ENCODE measurements at regions not wholly inside any gene's neighbourhood (a gene's known extent, or its start where the extent isn't known, plus 50 kb on each side); places are given as distances from the start of the nearest gene placed in this dataset.

DNA sequence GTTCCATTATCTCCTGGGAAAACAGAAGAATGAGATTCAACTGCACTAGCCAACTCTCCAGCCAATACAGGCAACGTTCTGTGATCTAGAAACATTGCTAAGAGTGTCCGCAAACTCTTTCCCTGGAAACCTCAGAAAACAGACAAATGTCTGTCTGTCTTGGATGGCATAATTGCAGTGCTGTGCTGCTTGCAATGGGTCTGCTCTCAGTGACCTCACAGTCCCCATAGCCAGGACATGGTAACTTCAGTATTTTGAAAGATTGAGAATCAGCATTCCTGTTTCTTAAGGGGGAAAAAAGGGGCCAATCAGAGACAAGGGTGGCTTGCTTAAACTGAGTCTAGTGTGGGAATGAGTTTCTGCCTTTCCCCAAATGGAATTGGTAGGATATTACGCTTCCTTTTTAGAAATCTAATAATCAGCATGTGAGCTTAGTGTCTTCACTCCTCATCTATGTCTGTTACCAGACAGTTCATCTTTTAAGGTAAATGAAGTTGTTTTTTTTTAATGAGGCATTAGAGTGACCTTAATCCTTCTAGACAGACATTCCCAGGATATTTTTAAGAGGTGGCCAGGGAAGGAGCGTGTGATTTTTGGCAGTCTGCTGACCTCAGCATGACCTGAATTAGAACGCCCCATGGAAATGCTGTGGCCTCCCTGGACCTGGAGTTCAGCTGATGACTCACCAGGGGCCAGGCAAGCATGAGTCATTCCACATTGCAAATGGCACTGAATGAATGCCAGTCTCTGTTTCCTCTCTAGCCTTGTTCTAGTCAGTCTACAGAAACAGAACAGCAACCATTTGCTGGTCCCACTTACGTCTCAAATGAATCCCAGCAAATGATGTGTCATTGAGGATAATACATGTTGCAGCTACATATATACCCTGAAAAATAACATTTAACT, 210.2 kb upstream of the ACTBL2 start:
- POLR2A ChIA-PET, result no interaction called here
- DNase-seq, result no peak

DNA sequence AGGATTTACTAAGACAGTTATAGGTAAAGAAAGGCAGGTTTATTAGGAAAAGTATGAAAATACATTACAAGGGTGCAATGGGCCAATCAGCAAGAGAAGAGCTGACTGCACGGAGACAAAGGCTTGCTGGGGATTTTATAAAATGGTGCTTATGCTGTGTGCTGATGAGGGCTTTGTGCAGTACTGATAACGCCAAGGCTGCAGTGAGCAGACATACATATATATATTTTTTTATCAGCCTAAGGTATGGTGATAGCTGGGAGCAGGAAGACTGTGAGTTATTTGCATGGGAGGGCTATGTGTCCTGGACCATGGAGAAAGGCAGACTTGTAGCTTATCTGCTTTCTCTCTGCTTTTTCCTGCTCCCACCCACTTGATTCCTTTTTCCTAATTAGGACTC, 208.1 kb upstream of the ACTBL2 start:
- no peak overlapping the region for H3K4me3 Mint-ChIP-seq
- ChIA-PET POLR2A (no interaction called here), CTCF (no interaction called here)
- Histone ChIP-seq H3K27ac (ENCODE audit: low read depth, low read length) (no peak overlapping the region), H3K4me1 (ENCODE audit: insufficient read depth, low read length) (no peaks in the 10 kb centered on the region), H3K4me3 (ENCODE audit: low read length) (no peak overlapping the region), H3K27me3 (ENCODE audit: insufficient read depth, low read length, poor library complexity, severe bottlenecking) (no peaks in the 10 kb centered on the region), H3K36me3 (ENCODE audit: insufficient read depth, low read length) (no peaks in the 10 kb centered on the region), H3K9me3 (ENCODE audit: low read length) (no peaks in the 10 kb centered on the region)
- H3K36me3 Mint-ChIP-seq, result no peaks in the 10 kb centered on the region
- DNase-seq, result no peak
- no peaks in the 10 kb centered on the region for H3K27me3 Mint-ChIP-seq
- no peak overlapping the region for H3K27ac Mint-ChIP-seq
- no peaks in the 10 kb centered on the region for H3K9me3 Mint-ChIP-seq
- no peaks in the 10 kb centered on the region for H3K4me1 Mint-ChIP-seq

More for the DNA sequence above, 210.2 kb upstream of the ACTBL2 start:
- Mint-ChIP-seq H3K9me3 (no peaks in the 10 kb centered on the region), H3K4me1 (no peaks in the 10 kb centered on the region), H3K27ac (no peak overlapping the region), H3K36me3 (no peaks in the 10 kb centered on the region), H3K4me3 (no peak overlapping the region), H3K27me3 (no peaks in the 10 kb centered on the region)
- CTCF ChIA-PET, result no interaction called here
- Histone ChIP-seq H3K4me1 (ENCODE audit: insufficient read depth, low read length) (no peaks in the 10 kb centered on the region), H3K27ac (ENCODE audit: low read depth, low read length) (no peak overlapping the region), H3K36me3 (ENCODE audit: insufficient read depth, low read length) (no peaks in the 10 kb centered on the region), H3K4me3 (ENCODE audit: low read length) (no peak overlapping the region), H3K9me3 (ENCODE audit: low read length) (no peaks in the 10 kb centered on the region), H3K27me3 (ENCODE audit: insufficient read depth, low read length, poor library complexity, severe bottlenecking) (no peaks in the 10 kb centered on the region)

DNA sequence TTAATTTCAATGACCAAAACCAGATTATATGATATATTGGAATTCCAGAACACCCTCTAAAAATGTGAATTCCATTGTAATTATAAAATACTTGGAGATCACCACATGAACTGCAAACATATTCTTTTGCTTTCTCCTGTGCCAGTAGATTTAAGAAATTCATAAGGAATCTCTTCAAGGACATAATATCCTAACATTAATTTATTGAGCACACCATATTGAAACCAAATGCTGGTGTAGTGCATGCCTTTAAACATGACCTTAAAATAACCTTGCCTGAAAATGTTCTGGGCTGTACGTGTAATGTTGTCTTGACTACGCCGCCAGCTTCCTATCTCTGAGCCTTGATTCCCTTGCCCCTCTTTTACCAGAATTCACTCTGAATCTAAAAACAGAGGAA, 205.0 kb upstream of the ACTBL2 start:
- no peak overlapping the region for H3K4me3 Mint-ChIP-seq
- peaks cover 0 to 2% of the 10 kb centered on the region in 2 donors for H3K27me3 Mint-ChIP-seq
- Histone ChIP-seq H3K4me3 (ENCODE audit: low read length) (no peak overlapping the region), H3K9me3 (ENCODE audit: low read length) (no peaks in the 10 kb centered on the region), H3K4me1 (ENCODE audit: insufficient read depth, low read length) (no peaks in the 10 kb centered on the region), H3K27me3 (ENCODE audit: insufficient read depth, low read length, poor library complexity, severe bottlenecking) (no peaks in the 10 kb centered on the region), H3K36me3 (ENCODE audit: insufficient read depth, low read length) (no peaks in the 10 kb centered on the region), H3K27ac (ENCODE audit: low read depth, low read length) (no peak overlapping the region)
- peaks cover 0 to 2% (median 0%) of the 10 kb centered on the region in 5 donors for H3K9me3 Mint-ChIP-seq
- ChIA-PET POLR2A (no interaction called here), CTCF (no interaction called here)
- DNase-seq, result no peak
- no peaks in the 10 kb centered on the region for H3K4me1 Mint-ChIP-seq
- H3K27ac Mint-ChIP-seq, result no peak overlapping the region
- H3K36me3 Mint-ChIP-seq, result no peaks in the 10 kb centered on the region

DNA sequence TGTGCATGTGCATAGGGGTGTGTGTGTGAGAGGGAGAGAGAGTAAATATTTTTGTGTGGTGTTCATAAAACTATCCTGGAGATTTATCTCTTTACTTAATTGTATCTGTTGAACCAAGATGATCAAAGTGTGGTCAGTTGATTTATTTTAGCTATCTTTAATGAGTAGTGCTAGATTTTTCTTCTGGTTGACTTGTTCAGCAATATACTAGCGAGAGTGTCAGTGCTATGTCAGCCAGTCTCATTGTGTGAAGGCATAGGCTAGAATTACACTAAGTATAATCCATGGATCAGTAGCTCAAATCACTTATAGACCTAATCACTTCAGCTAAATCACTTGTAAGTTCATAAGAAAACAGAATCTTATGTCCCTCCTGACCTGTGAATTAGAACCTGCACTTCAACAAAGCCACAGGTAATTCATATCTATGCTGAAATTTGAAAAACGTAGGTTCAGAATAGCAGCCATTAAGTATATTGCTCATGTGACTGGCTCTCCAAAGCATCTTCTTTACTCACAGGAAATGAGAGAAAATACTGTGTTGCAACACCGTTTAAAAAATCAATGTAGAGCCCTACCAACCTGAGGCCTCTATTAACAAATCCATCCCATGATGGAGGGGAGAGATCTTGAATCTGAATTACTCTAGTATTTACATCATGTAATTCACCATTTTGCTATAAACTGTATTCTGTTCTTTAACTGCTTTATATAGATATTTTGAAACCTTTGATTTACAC, 203.1 kb upstream of the ACTBL2 start:
- no peak for DNase-seq
- no peaks in the 10 kb centered on the region for H3K9me3 ChIP-seq (ENCODE audit: low read length)
- H3K4me1 Mint-ChIP-seq, result no peaks in the 10 kb centered on the region
- H3K36me3 Mint-ChIP-seq, result no peaks in the 10 kb centered on the region
- no peak overlapping the region for H3K4me3 Mint-ChIP-seq
- ChIA-PET POLR2A (no interaction called here), CTCF (no interaction called here)
- H3K9me3 Mint-ChIP-seq, result peaks cover 0 to 2% (median 0%) of the 10 kb centered on the region in 5 donors
- H3K36me3 ChIP-seq (ENCODE audit: insufficient read depth, low read length), result no peaks in the 10 kb centered on the region
- H3K4me1 ChIP-seq (ENCODE audit: insufficient read depth, low read length), result no peaks in the 10 kb centered on the region
- no peaks in the 10 kb centered on the region for H3K27me3 ChIP-seq (ENCODE audit: insufficient read depth, low read length, poor library complexity, severe bottlenecking)
- H3K4me3 ChIP-seq (ENCODE audit: low read length), result no peak overlapping the region
- no peak overlapping the region for H3K27ac ChIP-seq (ENCODE audit: low read depth, low read length)
- H3K27ac Mint-ChIP-seq, result no peak overlapping the region
- H3K27me3 Mint-ChIP-seq, result peaks cover 0 to 2% of the 10 kb centered on the region in 2 donors

DNA sequence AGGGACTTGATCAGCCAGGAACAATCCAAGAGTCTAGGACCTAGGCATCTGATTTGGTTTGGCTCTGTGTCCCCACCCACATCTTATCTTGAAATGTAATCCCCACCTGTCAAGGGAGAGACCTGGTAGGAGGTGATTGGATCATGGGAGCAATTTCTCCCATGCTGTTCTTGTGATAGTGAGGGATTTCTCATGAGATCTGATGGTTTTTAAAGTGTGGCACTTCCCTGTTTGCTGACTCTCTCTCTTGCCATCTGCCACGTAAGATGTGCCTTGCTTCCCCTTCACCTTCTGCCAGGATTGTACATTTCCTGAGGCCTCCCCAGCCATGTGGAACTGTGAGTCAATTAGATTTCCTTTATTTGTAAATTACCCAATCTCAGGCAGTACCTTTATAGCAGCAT, 201.7 kb upstream of the ACTBL2 start:
- H3K27me3 ChIP-seq (ENCODE audit: insufficient read depth, low read length, poor library complexity, severe bottlenecking), result no peaks in the 10 kb centered on the region
- no peaks in the 10 kb centered on the region for H3K4me1 ChIP-seq (ENCODE audit: insufficient read depth, low read length)
- no peaks in the 10 kb centered on the region for H3K9me3 ChIP-seq (ENCODE audit: low read length)
- Mint-ChIP-seq H3K4me1 (no peaks in the 10 kb centered on the region), H3K27ac (no peak overlapping the region), H3K27me3 (peaks cover 0 to 2% of the 10 kb centered on the region in 2 donors), H3K36me3 (no peaks in the 10 kb centered on the region), H3K9me3 (peaks cover 0 to 2% (median 0%) of the 10 kb centered on the region in 5 donors), H3K4me3 (no peak overlapping the region)
- no peak overlapping the region for H3K4me3 ChIP-seq (ENCODE audit: low read length)
- POLR2A ChIA-PET, result no interaction called here
- no peak for DNase-seq
- H3K36me3 ChIP-seq (ENCODE audit: insufficient read depth, low read length), result no peaks in the 10 kb centered on the region
- CTCF ChIA-PET, result no interaction called here
- H3K27ac ChIP-seq (ENCODE audit: low read depth, low read length), result no peak overlapping the region

DNA sequence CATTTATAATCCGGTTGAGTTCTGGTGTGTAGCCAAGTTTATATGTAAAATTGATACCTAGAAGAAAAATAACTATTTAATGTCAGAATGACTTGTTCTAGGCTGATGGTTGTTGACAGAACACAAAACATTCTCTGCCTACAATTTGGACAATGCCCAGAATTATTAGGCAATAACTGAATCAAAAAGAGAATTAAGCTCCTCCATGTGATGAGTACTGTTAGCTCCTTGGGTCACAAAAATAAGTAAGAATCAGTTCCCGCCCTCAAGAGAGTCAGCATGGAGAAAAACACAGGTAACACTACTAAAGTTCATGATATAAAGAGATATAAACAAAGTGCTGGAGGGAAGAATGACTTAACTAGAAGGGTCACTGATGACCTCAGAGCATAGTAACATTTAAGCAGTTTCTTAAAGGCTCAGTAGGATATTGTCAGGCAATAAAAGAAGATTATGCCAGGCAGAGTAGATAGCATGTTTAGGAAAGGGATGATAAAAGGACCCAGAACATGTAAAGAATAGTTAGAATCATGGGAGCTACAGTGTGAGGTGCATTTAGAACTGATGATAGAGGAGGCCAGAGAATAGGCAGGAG, 200.5 kb upstream of the ACTBL2 start:
- no peaks in the 10 kb centered on the region for H3K4me1 Mint-ChIP-seq
- no peak overlapping the region for H3K27ac ChIP-seq (ENCODE audit: low read depth, low read length)
- H3K4me3 Mint-ChIP-seq, result no peak overlapping the region
- peaks cover 0 to 2% (median 0%) of the 10 kb centered on the region in 5 donors for H3K9me3 Mint-ChIP-seq
- DNase-seq, result no peak
- no peaks in the 10 kb centered on the region for H3K4me1 ChIP-seq (ENCODE audit: insufficient read depth, low read length)
- H3K27me3 Mint-ChIP-seq, result peaks cover 0 to 2% of the 10 kb centered on the region in 2 donors
- no peaks in the 10 kb centered on the region for H3K9me3 ChIP-seq (ENCODE audit: low read length)
- H3K4me3 ChIP-seq (ENCODE audit: low read length), result no peak overlapping the region
- no peaks in the 10 kb centered on the region for H3K27me3 ChIP-seq (ENCODE audit: insufficient read depth, low read length, poor library complexity, severe bottlenecking)
- ChIA-PET CTCF (no interaction called here), POLR2A (no interaction called here)
- no peaks in the 10 kb centered on the region for H3K36me3 ChIP-seq (ENCODE audit: insufficient read depth, low read length)
- no peak overlapping the region for H3K27ac Mint-ChIP-seq
- no peaks in the 10 kb centered on the region for H3K36me3 Mint-ChIP-seq

DNA sequence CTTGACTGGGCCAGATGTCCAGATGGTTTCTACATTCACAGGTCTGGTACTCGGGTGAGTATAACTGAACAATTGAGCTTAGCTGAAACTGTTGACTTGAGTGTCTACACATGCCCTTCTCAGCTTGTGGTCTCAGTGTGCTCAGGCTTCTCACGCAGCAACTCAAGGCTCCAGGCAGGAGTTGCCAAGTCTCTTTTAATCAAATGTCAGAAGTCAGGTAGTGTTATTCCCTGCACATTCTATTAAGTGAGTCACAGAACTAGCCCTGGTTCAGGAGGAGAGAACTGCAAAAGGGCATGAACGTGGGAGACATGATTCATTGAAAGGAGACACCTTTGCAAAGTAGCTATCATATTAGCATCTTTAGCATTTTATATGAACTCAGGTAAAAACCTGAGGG, 199.3 kb upstream of the ACTBL2 start:
- POLR2A ChIA-PET, result no interaction called here
- H3K4me1 Mint-ChIP-seq, result no peaks in the 10 kb centered on the region
- H3K27me3 ChIP-seq (ENCODE audit: insufficient read depth, low read length, poor library complexity, severe bottlenecking), result no peaks in the 10 kb centered on the region

DNA sequence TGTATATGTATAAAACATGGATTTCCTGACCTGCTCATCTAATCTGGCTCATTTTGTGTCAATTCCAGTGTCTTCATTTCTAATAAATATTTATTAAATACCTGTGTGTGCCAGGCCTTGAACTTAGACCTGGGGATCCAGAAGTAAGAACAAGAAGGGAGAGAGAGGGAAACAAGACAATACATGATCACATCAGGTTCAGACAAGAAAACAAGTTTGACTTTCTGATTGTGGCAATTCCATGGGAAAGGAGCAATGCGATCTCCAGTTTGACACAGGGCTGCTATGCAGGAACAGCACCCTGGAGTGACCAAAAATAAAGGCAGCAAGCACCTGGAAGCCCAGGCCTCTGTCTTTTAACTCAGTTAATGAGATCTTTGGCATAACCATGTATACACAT, 198.1 kb upstream of the ACTBL2 start:
- no peaks in the 10 kb centered on the region for H3K27me3 ChIP-seq (ENCODE audit: insufficient read depth, low read length, poor library complexity, severe bottlenecking)

More for the DNA sequence above, 199.3 kb upstream of the ACTBL2 start:
- H3K36me3 Mint-ChIP-seq, result no peaks in the 10 kb centered on the region
- CTCF ChIA-PET, result no interaction called here
- no peaks in the 10 kb centered on the region for H3K9me3 ChIP-seq (ENCODE audit: low read length)
- peaks cover 0 to 2% (median 0%) of the 10 kb centered on the region in 5 donors for H3K9me3 Mint-ChIP-seq
- H3K27ac Mint-ChIP-seq, result no peak overlapping the region
- H3K27me3 Mint-ChIP-seq, result peaks cover 0 to 3% of the 10 kb centered on the region in 2 donors
- H3K4me3 ChIP-seq (ENCODE audit: low read length), result no peak overlapping the region
- no peaks in the 10 kb centered on the region for H3K36me3 ChIP-seq (ENCODE audit: insufficient read depth, low read length)
- H3K4me1 ChIP-seq (ENCODE audit: insufficient read depth, low read length), result no peaks in the 10 kb centered on the region
- H3K4me3 Mint-ChIP-seq, result no peak overlapping the region
- no peak overlapping the region for H3K27ac ChIP-seq (ENCODE audit: low read depth, low read length)
- no peak for DNase-seq

More for the DNA sequence above, 198.1 kb upstream of the ACTBL2 start:
- no peak overlapping the region for H3K4me3 Mint-ChIP-seq
- Histone ChIP-seq H3K36me3 (ENCODE audit: insufficient read depth, low read length) (no peaks in the 10 kb centered on the region), H3K27ac (ENCODE audit: low read depth, low read length) (no peak overlapping the region), H3K9me3 (ENCODE audit: low read length) (no peaks in the 10 kb centered on the region), H3K4me1 (ENCODE audit: insufficient read depth, low read length) (no peaks in the 10 kb centered on the region), H3K4me3 (ENCODE audit: low read length) (no peak overlapping the region)
- H3K36me3 Mint-ChIP-seq, result no peaks in the 10 kb centered on the region
- H3K9me3 Mint-ChIP-seq, result peaks cover 0 to 2% (median 0%) of the 10 kb centered on the region in 5 donors
- H3K27ac Mint-ChIP-seq, result no peak overlapping the region
- ChIA-PET POLR2A (no interaction called here), CTCF (no interaction called here)
- H3K27me3 Mint-ChIP-seq, result peaks cover 3 to 4% of the 10 kb centered on the region in 2 donors
- H3K4me1 Mint-ChIP-seq, result no peaks in the 10 kb centered on the region
- DNase-seq, result no peak

All from CD8-positive, alpha-beta memory T cell (primary cell).